Left ventricle myocardium inferior (tissue), 1 donor: ENCODE measurements at regions not wholly inside any gene's neighbourhood (a gene's known extent, or its start where the extent isn't known, plus 50 kb on each side); places are given as distances from the start of the nearest gene placed in this dataset.

Experiments used
- DNase-seq: peaks from one replicate; pipeline ENCODE4 v3.0.0-alpha.2; 2020
- H3K27ac ChIP-seq: fragments of 200-600 bp; replicated peaks from 2 replicates; pipeline ENCODE4 v1.8.0; 2021
- H3K27me3 ChIP-seq: fragments of 200-600 bp; 2 replicates; pipeline ENCODE4 v1.8.0; 2021; ENCODE audit warnings: low read depth
- H3K36me3 ChIP-seq: fragments of 200-600 bp; 2 replicates; pipeline ENCODE4 v1.8.0; 2021
- H3K4me1 ChIP-seq: fragments of 200-600 bp; 2 replicates; pipeline ENCODE4 v1.8.0; 2021
- H3K4me3 ChIP-seq: fragments of 200-600 bp; 2 replicates; pipeline ENCODE4 v1.8.0; 2021; ENCODE audit warnings: mild to moderate bottlenecking, moderate library complexity
- H3K9me3 ChIP-seq: fragments of 200-600 bp; replicated peaks from 2 replicates; pipeline ENCODE4 v1.8.0; 2021
- intact Hi-C: fragments of 100-400 bp; cut with micrococcal nuclease; formaldehyde crosslinking; loops from one replicate; pipeline ENCODE4 v1.11.0; 2022
- TF ChIP-seq, protein P1 (sequence below): fragments of 200-600 bp; IDR thresholded peaks from 2 replicates; pipeline ENCODE4 v1.8.0; 2021; ENCODE audit warnings: antibody characterized with exemption, mild to moderate bottlenecking, borderline replicate concordance
- donor health status: DM: no; HTN: yes; CAD: no; lungs with severe emphysema.

DNA sequence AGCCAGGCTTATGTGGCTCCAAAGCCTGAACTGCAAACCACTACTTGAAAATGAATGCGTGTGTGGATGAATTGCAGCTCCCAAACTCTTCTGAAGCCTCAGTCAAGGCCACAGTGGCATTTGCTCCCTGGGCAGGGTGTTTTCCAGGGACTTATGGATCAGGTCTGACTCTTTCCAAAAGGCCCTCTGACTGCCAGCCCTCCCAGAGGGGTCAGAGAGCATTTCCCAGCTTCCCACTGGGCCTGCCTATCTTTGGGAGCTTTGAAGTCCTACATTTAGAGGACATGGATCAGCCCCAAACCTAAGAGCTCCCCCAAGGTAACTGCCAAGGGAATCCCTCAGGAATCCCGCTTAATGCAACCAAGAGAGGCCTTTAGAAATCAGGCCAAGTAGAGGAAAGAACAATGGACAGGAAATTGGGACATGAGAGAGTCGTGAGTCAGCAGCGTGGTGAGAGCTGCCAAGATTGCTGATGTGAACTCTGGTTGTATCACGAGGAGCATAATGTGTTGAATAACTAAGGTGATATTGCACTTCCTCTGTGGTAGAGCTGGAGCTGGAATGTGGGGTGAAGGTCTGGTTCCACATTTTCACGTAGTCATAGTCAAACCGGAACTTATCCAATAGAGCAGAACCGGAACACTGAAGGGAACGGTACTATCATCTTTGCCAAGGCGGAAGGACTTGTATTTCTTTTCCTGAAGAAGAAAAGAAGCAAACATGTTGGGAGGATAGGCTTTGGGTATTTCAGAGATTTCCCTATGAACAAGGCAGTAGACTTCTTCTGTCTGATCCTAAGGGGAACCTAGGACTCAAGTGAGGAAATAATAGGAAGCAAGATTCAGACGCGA is 99.4 kb upstream of the JUN start:
- Histone ChIP-seq H3K27me3 (no peaks in the 10 kb centered on the region), H3K9me3 (no peaks in the 10 kb centered on the region), H3K36me3 (no peaks in the 10 kb centered on the region), H3K4me3 (no peak overlapping the region), H3K4me1 (peaks cover 57% of the 10 kb centered on the region), H3K27ac (peak overlapping the region; percentile 76)
- peak; percentile 61 for DNase-seq
- TF ChIP-seq, protein P1, sequence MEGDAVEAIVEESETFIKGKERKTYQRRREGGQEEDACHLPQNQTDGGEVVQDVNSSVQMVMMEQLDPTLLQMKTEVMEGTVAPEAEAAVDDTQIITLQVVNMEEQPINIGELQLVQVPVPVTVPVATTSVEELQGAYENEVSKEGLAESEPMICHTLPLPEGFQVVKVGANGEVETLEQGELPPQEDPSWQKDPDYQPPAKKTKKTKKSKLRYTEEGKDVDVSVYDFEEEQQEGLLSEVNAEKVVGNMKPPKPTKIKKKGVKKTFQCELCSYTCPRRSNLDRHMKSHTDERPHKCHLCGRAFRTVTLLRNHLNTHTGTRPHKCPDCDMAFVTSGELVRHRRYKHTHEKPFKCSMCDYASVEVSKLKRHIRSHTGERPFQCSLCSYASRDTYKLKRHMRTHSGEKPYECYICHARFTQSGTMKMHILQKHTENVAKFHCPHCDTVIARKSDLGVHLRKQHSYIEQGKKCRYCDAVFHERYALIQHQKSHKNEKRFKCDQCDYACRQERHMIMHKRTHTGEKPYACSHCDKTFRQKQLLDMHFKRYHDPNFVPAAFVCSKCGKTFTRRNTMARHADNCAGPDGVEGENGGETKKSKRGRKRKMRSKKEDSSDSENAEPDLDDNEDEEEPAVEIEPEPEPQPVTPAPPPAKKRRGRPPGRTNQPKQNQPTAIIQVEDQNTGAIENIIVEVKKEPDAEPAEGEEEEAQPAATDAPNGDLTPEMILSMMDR, result no peak
- intact Hi-C loops, result no loop called here

DNA sequence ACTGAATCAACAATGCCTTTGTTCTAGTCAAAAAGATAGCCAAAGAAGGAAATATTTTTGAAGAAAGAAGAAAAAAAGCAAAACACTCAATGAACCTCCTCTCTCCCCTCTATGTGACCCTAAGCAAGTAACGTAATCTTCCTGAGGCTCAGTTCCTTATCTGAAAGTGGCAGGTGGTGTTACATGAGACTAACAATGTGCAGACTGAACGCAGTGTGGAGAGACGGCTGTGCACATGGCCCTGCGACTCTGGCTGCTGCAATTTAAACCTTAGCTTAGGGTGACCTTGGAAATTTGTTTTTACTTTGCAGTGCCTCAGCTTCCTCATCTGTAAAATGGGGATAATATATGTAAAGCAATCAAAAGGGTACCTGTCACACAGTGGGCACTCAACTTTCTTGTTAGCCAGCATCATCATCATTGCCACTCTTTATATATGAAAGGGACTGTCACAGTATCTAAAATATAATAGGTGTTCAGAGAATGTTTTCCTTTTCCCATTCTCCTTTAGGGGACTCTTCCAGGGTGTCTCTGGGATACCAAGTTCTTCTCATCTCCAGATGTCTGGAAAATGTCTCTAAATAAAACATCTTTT is 100.1 kb upstream of the JUN start:
- TF ChIP-seq, protein P1, result no peak
- Histone ChIP-seq H3K4me1 (peaks cover 60% of the 10 kb centered on the region), H3K27me3 (no peaks in the 10 kb centered on the region), H3K27ac (peak overlapping the region; percentile 76), H3K4me3 (no peak overlapping the region), H3K9me3 (no peaks in the 10 kb centered on the region), H3K36me3 (no peaks in the 10 kb centered on the region)
- intact Hi-C loops, result no loop called here
- no peak for DNase-seq

DNA sequence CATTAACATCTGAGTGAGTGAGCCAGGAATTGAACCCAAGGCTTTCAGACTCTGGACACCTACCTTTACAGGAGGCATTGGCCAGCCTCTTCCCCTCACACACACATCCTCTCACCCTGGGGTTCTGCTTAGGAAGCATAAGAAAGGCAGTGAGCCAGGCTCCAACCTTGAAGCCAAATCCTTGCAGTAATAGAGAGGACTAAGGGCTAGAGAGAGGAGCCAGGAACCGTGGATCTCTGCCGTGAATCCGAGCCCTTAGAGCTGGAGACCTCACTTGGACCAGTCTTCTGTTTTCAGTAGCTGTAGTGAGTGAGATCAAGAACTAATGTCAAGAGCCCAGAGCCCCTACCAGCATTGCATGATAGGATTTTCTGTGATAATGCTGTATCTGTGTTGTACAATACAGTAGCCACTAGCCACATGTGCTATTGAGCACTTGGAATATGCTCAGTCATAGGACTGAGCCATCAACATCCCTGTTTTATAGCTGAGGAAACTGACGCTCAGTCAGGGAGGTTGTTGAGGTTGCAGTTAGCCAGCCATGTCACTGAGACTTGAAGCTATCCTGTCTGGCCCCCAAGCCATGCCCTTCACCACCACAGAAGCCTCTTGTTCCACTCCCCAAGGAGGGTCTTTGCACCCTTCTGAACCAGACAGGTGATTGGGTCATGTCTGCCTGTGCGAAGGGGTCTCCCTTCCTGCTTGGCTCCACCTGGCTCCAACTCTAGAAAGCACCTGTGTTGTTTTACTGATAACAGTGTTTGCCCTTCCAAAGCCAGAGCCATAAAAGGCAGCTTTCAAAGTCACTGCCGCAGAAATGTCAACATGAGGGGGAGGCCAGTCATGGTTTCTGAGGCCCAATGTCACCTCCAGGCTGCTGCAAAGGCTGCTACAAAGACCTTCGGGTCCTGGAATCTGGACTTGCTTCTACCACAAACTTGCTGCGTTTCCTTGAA is 101.1 kb upstream of the JUN start:
- Histone ChIP-seq H3K4me3 (no peak overlapping the region), H3K4me1 (peaks cover 64% of the 10 kb centered on the region), H3K27ac (peak overlapping the region; percentile 76), H3K9me3 (no peaks in the 10 kb centered on the region), H3K27me3 (no peaks in the 10 kb centered on the region), H3K36me3 (no peaks in the 10 kb centered on the region)
- intact Hi-C loops, result no loop called here
- TF ChIP-seq, protein P1, result no peak
- peak; percentile 38 for DNase-seq

DNA sequence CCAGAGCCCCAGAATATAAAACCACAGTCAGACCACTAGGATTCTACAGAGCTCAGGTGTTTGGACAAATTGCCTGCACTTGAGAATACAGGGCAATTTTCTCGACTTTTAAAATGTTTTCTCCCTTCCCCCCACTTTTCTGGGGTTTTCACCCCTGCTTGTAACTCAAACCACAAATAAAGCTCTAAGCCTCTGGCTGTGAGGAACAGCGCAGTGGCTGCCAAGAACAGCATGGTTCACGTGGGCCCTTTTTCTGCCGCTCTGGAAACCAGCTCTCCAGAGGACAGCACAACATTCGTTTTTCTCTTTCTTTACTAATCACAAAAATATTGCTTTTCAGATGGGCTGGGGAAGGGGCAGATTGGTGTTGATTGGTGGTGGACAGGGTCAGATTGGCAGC is 102.2 kb upstream of the JUN start:
- intact Hi-C loops, result no loop called here
- Histone ChIP-seq H3K4me3 (no peak overlapping the region), H3K4me1 (peaks cover 64% of the 10 kb centered on the region), H3K27me3 (no peaks in the 10 kb centered on the region), H3K9me3 (no peaks in the 10 kb centered on the region), H3K36me3 (no peaks in the 10 kb centered on the region), H3K27ac (peak overlapping the region; percentile 76)
- DNase-seq, result peak; percentile 45
- TF ChIP-seq, protein P1, result no peak

DNA sequence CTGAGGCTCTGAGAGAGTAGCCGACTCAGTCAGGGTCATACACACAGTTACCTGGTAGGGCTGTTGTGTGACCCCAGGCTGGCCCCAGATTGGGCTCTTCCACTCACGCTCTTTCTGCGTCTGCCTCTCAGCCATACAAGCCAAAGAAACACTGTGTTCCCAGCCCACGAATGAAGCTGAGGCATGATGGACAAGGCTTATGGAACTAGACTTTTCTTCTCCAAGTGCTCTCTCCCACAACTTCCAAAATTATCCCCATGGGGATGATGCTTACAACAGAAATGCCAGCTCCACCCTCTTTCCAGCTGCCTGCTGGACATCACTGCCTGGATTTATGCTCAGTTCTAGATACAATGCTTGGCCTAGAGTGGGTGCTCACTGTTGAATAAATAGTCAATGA is 102.8 kb upstream of the JUN start:
- no peak overlapping the region for H3K4me3 ChIP-seq
- H3K36me3 ChIP-seq, result no peaks in the 10 kb centered on the region
- H3K27me3 ChIP-seq, result no peaks in the 10 kb centered on the region
- TF ChIP-seq, protein P1, result no peak
- no peaks in the 10 kb centered on the region for H3K9me3 ChIP-seq
- H3K27ac ChIP-seq, result peak overlapping the region; percentile 76
- peaks cover 64% of the 10 kb centered on the region for H3K4me1 ChIP-seq
- DNase-seq, result no peak
- intact Hi-C loops, result no loop called here
